GM12801 (cell line): ENCODE measurements at regions not wholly inside any gene's neighbourhood (a gene's known extent, or its start where the extent isn't known, plus 50 kb on each side); places are given as distances from the start of the nearest gene placed in this dataset.

Experiments used
- CTCF ChIP-seq: IDR thresholded peaks from one replicate; pipeline ENCODE4 v1.5.1; 2011; ENCODE audit warnings: control low read depth; ENCODE audit not compliant: insufficient read length; ENCODE audit errors: extremely low read depth

DNA sequence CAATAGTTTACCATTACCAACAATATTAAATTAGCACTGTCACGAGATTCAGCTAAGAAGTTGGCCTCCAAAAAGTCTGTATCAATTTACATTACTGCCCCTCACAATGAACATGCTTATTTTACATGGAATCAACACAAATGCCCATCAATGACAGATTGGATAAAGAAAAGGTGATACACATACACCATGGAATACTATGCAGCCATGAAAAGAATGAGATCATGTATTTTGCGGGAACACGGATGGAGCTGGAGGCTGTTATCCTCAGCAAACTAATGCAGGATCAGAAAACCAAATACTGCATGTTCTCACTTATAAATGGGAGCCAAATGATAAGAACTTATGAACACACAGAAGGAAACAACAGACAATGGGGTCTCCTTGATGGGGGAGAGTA lies 211.8 kb upstream of the RREB1 start:
- no peak for TF ChIP-seq CTCF

- TF ChIP-seq CTCF: no peak
Observed at GRCh38 chr6:6897140-6897539, 210.6 kb upstream of the RREB1 start.

GRCh38 chr6:6900569-6901204 lies 207.1 kb upstream of the RREB1 start:
- no peak for TF ChIP-seq CTCF

- no peak for TF ChIP-seq CTCF
Observed at GRCh38 chr6:6901205-6901719, 206.5 kb upstream of the RREB1 start.

DNA sequence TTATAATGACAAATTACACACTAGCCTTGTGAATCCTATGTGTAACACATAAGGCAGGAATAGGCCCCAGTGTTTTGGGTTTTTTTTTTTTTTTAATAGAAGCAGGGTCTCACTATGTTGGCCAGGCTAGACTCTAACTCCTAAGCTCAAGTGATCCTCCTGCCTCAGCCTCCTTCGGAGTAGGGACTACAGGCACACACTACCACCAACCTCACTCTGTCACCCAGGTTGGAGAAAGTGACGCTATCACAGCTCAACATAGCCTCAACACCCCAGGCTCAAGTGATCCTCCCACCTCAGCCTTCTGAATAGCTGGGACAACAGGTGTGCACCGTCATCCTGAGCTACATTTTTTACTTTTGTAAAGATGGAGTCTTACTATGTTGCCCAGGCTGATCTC lies 205.8 kb upstream of the RREB1 start:
- no peak for TF ChIP-seq CTCF

GRCh38 chr6:6905961-6906518 lies 201.7 kb upstream of the RREB1 start:
- no peak for TF ChIP-seq CTCF

- no peak for TF ChIP-seq CTCF
Observed at GRCh38 chr6:6906570-6907213, 201.1 kb upstream of the RREB1 start.
